ENCODE measurements at regions not wholly inside any gene's neighbourhood (a gene's known extent, or its start where the extent isn't known, plus 50 kb on each side); places are given as distances from the start of the nearest gene placed in this dataset.
A peak's percentile ranks its signal among the peaks of the same experiment; 100 is the strongest.

DNA sequence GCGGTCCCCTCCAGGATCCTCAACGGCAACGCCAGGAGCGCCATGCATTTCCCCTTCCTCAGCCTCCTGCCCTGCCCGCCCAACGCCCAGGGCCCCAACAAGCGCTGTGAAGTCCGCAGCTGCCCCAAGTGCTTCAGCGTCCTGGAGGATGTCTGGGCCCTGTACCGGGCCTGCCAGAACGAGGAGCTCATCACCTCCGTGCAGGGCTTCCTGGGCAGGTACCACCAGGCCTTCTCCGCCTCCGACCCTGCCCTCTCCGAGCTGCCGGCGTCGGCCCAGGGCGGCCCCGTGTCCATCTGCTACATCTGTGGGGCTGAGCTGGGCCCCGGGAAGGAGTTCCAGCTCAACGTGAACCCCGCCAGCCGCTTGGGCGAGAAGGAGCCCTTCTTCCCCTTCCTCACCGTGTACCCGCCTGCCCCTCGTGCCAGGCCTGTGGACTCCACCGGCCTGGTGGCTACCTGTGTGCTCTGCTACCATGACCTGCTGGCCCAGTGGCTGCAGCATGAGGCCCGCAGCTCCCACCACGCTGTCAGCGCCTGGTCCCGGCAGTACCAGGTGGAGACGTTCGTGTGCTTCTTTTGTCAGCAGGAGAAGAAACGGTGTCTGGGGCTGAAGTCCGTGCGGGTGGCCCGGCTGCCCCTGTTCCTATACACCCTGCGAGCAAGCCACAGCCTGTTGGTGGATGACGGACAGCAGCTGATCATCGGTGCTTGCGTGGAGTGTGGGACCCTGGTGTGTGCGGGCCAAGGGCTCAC lies 58.9 kb upstream of the CIBAR2 start:
- H3K27ac ChIP-seq (ENCODE audit: low read depth in 2 of 2, low read length in 1 of 2) = peak overlapping the region in 1 of 2 experiments; percentile 97; a peak in 2 of 4 replicates
- no peak for DNase-seq
- TF ChIP-seq CHD2 (IDR thresholded peaks at IDR 0.05; ENCODE audit: low read length, partially characterized antibody) (no peak), JUND (IDR thresholded peaks at IDR 0.05) (no peak), GABPA (IDR thresholded peaks at IDR 0.05; ENCODE audit: low read depth) (no peak), EP300 (IDR thresholded peaks at IDR 0.05; ENCODE audit: borderline replicate concordance in 1 of 2, low read depth in 1 of 2, low read length in 1 of 2) (no peak), EZH2phosphoT487 (IDR thresholded peaks at IDR 0.05; ENCODE audit: borderline replicate concordance, low read depth) (no peak)
- TF ChIP-seq, protein P1, sequence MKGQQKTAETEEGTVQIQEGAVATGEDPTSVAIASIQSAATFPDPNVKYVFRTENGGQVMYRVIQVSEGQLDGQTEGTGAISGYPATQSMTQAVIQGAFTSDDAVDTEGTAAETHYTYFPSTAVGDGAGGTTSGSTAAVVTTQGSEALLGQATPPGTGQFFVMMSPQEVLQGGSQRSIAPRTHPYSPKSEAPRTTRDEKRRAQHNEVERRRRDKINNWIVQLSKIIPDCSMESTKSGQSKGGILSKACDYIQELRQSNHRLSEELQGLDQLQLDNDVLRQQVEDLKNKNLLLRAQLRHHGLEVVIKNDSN (IDR thresholded peaks at IDR 0.05; ENCODE audit: borderline replicate concordance, low read depth) = no peak
- TF ChIP-seq, protein P2, sequence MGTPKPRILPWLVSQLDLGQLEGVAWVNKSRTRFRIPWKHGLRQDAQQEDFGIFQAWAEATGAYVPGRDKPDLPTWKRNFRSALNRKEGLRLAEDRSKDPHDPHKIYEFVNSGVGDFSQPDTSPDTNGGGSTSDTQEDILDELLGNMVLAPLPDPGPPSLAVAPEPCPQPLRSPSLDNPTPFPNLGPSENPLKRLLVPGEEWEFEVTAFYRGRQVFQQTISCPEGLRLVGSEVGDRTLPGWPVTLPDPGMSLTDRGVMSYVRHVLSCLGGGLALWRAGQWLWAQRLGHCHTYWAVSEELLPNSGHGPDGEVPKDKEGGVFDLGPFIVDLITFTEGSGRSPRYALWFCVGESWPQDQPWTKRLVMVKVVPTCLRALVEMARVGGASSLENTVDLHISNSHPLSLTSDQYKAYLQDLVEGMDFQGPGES (IDR thresholded peaks at IDR 0.05; ENCODE audit: low read depth, low read length) = no peak
- H3K9me3 ChIP-seq = no peaks in the 10 kb centered on the region
- peaks cover 26 to 60% of the 10 kb centered on the region in 2 experiments for H3K4me1 ChIP-seq (ENCODE audit: control insufficient read depth in 1 of 2, insufficient read depth in 2 of 2, low read depth in 1 of 2, low read length in 1 of 2)
- H3K36me3 ChIP-seq (replicated peaks in 1 of 2; ENCODE audit: control insufficient read depth in 1 of 2, insufficient read depth in 2 of 2, low read length in 1 of 2) = no peaks in the 10 kb centered on the region
- H3F3A ChIP-seq (replicated peaks; ENCODE audit: insufficient read depth) = peaks cover 25% of the 10 kb centered on the region
- H3K27me3 ChIP-seq (ENCODE audit: insufficient read depth) = no peaks in the 10 kb centered on the region
- H3K9me2 ChIP-seq = no peaks in the 10 kb centered on the region
- H4K20me1 ChIP-seq (ENCODE audit: insufficient read depth) = no peaks in the 10 kb centered on the region
- H3K9ac ChIP-seq = no peak overlapping the region; the same call in 1 of the 2 replicates
- H2AFZ ChIP-seq (ENCODE audit: low read depth) = no peak overlapping the region
- H3K79me2 ChIP-seq (ENCODE audit: insufficient read depth) = peaks cover 55% of the 10 kb centered on the region; the same call in 1 of the 2 replicates
- ChIA-PET CTCF (interaction anchor here (0.7 to 7.7 kb wide), 18 partner anchors 9 to 417 kb away, joined by 3 to 122 read pairs (median 18); no protein-coding TSS in a partner anchor), POLR2A (interaction anchor here (0.8 to 1.5 kb wide), 3 partner anchors 9 to 14 kb away, joined by 3 to 5 read pairs (median 4); no protein-coding TSS in a partner anchor)
- 96% methylated on average over 25 of the region's 44 CpGs for WGBS (ENCODE audit: low lambda C conversion rate)
- H3K4me3 ChIP-seq (ENCODE audit: low read depth in 2 of 2, low read length in 1 of 2) = peak overlapping the region; percentile 52 to 65
- peak overlapping the region; percentile 93 for H3K4me2 ChIP-seq

DNA sequence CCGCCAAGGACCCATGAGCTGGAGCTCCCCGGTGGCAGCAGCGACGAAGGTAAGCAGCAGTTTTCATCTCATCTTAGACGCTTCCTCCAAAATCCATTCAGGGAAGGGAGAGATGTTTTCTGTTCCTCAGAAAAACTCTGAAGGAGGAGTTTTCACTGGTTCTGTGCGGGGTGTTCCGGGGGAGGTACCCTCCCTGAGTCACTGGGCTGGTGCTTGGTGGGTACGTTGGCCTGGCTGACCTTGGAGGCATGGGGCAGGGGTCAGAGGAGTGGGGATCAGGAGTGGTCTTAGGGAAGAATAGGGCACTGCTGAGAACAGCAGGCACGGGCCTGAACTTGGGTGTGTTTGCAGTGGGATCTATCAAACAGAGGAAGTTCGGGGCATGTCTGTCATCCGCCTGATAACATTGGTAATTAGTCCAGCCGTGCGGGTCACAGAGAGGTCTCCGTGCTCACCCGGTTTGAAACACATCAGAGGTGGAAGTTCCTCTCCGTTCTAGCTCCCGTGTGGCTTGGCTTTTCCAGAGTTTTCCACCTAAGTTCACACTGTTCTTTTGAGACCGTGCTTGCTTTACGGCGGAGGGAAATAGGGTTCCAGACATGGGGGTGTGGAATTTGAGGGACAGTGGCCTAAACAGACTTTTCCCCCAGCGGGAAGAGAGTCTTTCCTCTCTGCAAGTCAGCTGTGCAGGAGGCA lies 59.6 kb upstream of the CIBAR2 start:
- H3K27me3 ChIP-seq (ENCODE audit: insufficient read depth) = no peaks in the 10 kb centered on the region
- H3K9me3 ChIP-seq = no peaks in the 10 kb centered on the region
- peak overlapping the region; percentile 64 for H2AFZ ChIP-seq (ENCODE audit: low read depth)
- peak; percentile 64 for DNase-seq
- CTCF ChIA-PET = interaction anchor here (0.7 to 7.7 kb wide), 39 partner anchors 9 to 435 kb away, joined by 3 to 122 read pairs (median 9); partner anchors contain the start of gene CIBAR2
- 37% methylated on average over 18 of the region's 21 CpGs for WGBS (ENCODE audit: low lambda C conversion rate)
- peaks cover 26 to 67% of the 10 kb centered on the region in 2 experiments for H3K4me1 ChIP-seq (ENCODE audit: control insufficient read depth in 1 of 2, insufficient read depth in 2 of 2, low read depth in 1 of 2, low read length in 1 of 2)
- H3K27ac ChIP-seq (ENCODE audit: low read depth in 2 of 2, low read length in 1 of 2) = peak overlapping the region; percentile 88 to 97
- POLR2A ChIA-PET = interaction anchor here (0.8 to 1.5 kb wide), 3 partner anchors 9 to 30 kb away, joined by 3 to 5 read pairs (median 4); no protein-coding TSS in a partner anchor
- H3K4me2 ChIP-seq = peak overlapping the region; percentile 93
- H3F3A ChIP-seq (replicated peaks; ENCODE audit: insufficient read depth) = peaks cover 25% of the 10 kb centered on the region
- H3K4me3 ChIP-seq (ENCODE audit: low read depth in 2 of 2, low read length in 1 of 2) = peak overlapping the region; percentile 52 to 65
- H3K36me3 ChIP-seq (replicated peaks in 1 of 2; ENCODE audit: control insufficient read depth in 1 of 2, insufficient read depth in 2 of 2, low read length in 1 of 2) = no peaks in the 10 kb centered on the region
- TF ChIP-seq, protein P1 (IDR thresholded peaks at IDR 0.05; ENCODE audit: borderline replicate concordance, low read depth) = no peak
- no peak for TF ChIP-seq TCF12 (IDR thresholded peaks at IDR 0.05)
- no peak for TF ChIP-seq RXRA (IDR thresholded peaks at IDR 0.05; ENCODE audit: borderline replicate concordance, low read depth)
- no peak for TF ChIP-seq TEAD4 (IDR thresholded peaks at IDR 0.05; ENCODE audit: borderline replicate concordance, insufficient read depth)
- TF ChIP-seq EP300 (IDR thresholded peaks at IDR 0.05; ENCODE audit: borderline replicate concordance in 1 of 2, low read depth in 1 of 2, low read length in 1 of 2) = 0 out of 4 replicates have a peak, but pooled peaks of 1 of the 2 experiments have one; percentile 29
- TF ChIP-seq MXI1 (IDR thresholded peaks at IDR 0.05; ENCODE audit: low read depth, low read length) = peak; percentile 17; the same call in 1 of the 2 replicates
- H3K9ac ChIP-seq = peak overlapping the region; percentile 43; the same call in 1 of the 2 replicates
- H3K79me2 ChIP-seq (ENCODE audit: insufficient read depth) = peaks cover 62% of the 10 kb centered on the region; the same call in 1 of the 2 replicates
- H3K9me2 ChIP-seq = no peaks in the 10 kb centered on the region
- no peaks in the 10 kb centered on the region for H4K20me1 ChIP-seq (ENCODE audit: insufficient read depth)
